Duodenal mucosa (tissue), 2 donors: ENCODE measurements at regions not wholly inside any gene's neighbourhood (a gene's known extent, or its start where the extent isn't known, plus 50 kb on each side); places are given as distances from the start of the nearest gene placed in this dataset.
"Not testable (repeated sequence)": the region's sequence is repeated elsewhere in the genome, so short reads cannot be mapped to it uniquely, and the experiment has no call there.

Experiments
- H3K27ac ChIP-seq: one replicate; pipeline ENCODE4 v1.7.0; 2013; ENCODE audit warnings: low read depth, low read length
- H3K27me3 ChIP-seq, 2 donors: one replicate each; pipeline ENCODE4 v1.7.0; 2013; ENCODE audit warnings: low read length in 2 of 2, control low read depth in 1 of 2; ENCODE audit not compliant: insufficient read depth in 2 of 2, control insufficient read depth in 1 of 2
- H3K36me3 ChIP-seq, 2 donors: one replicate each; pipeline ENCODE4 v1.7.0; 2013; ENCODE audit warnings: low read length in 2 of 2, control low read depth in 1 of 2; ENCODE audit not compliant: insufficient read depth in 2 of 2, control insufficient read depth in 1 of 2
- H3K4me1 ChIP-seq, 2 donors: one replicate each; pipeline ENCODE4 v1.7.0; 2013; ENCODE audit warnings: low read length in 2 of 2, control low read depth in 1 of 2; ENCODE audit not compliant: insufficient read depth in 2 of 2, control insufficient read depth in 1 of 2
- H3K4me3 ChIP-seq, 2 donors: one replicate each; pipeline ENCODE4 v1.7.0; 2013; ENCODE audit warnings: low read length in 2 of 2, low read depth in 1 of 2
- H3K9ac ChIP-seq, 2 donors: one replicate each; pipeline ENCODE4 v1.7.0; 2013; ENCODE audit warnings: low read length in 2 of 2, low read depth in 1 of 2
- H3K9me3 ChIP-seq, 2 donors: one replicate each; pipeline ENCODE4 v1.7.0; 2013; ENCODE audit warnings: low read length in 2 of 2, control low read depth in 1 of 2; ENCODE audit not compliant: control insufficient read depth in 1 of 2

GRCh38 chr17:68169165-68169821 lies 78.5 kb upstream of the AMZ2 start:
- not testable (repeated sequence) for H3K9me3 ChIP-seq, H3K9ac ChIP-seq, H3K4me1 ChIP-seq, H3K27me3 ChIP-seq, H3K27ac ChIP-seq, H3K36me3 ChIP-seq, H3K4me3 ChIP-seq

GRCh38 chr17:68169840-68170239 lies 78.0 kb upstream of the AMZ2 start:
- Histone ChIP-seq H3K4me1 (no peaks in the 10 kb centered on the region), H3K27me3 (no peaks in the 10 kb centered on the region), H3K27ac (no peak overlapping the region), H3K9ac (no peak overlapping the region), H3K9me3 (no peaks in the 10 kb centered on the region), H3K4me3 (no peak overlapping the region), H3K36me3 (no peaks in the 10 kb centered on the region)

- H3K27me3 ChIP-seq = no peaks in the 10 kb centered on the region
- H3K9ac ChIP-seq = no peak overlapping the region
- H3K27ac ChIP-seq = no peak overlapping the region
- H3K4me1 ChIP-seq = no peaks in the 10 kb centered on the region
- H3K9me3 ChIP-seq = no peaks in the 10 kb centered on the region
- H3K4me3 ChIP-seq = no peak overlapping the region
- H3K36me3 ChIP-seq = no peaks in the 10 kb centered on the region
Measured at GRCh38 chr17:68170246-68170645, 77.6 kb upstream of the AMZ2 start.

- no peaks in the 10 kb centered on the region for H3K36me3 ChIP-seq
- H3K4me3 ChIP-seq = no peak overlapping the region
- H3K27ac ChIP-seq = no peak overlapping the region
- no peaks in the 10 kb centered on the region for H3K27me3 ChIP-seq
- H3K9me3 ChIP-seq = no peaks in the 10 kb centered on the region
- no peak overlapping the region for H3K9ac ChIP-seq
- no peaks in the 10 kb centered on the region for H3K4me1 ChIP-seq
Measured at GRCh38 chr17:68172461-68172954, 75.3 kb upstream of the AMZ2 start.

- Histone ChIP-seq H3K4me3 (no peak overlapping the region), H3K9me3 (no peaks in the 10 kb centered on the region), H3K36me3 (no peaks in the 10 kb centered on the region), H3K27me3 (no peaks in the 10 kb centered on the region), H3K27ac (no peak overlapping the region), H3K9ac (no peak overlapping the region), H3K4me1 (no peaks in the 10 kb centered on the region)
Measured at GRCh38 chr17:68175416-68175815, 72.4 kb upstream of the AMZ2 start.

GRCh38 chr17:68175905-68176304 lies 71.9 kb upstream of the AMZ2 start:
- Histone ChIP-seq H3K4me3 (no peak overlapping the region), H3K27ac (no peak overlapping the region), H3K36me3 (no peaks in the 10 kb centered on the region), H3K9ac (no peak overlapping the region), H3K9me3 (no peaks in the 10 kb centered on the region), H3K4me1 (no peaks in the 10 kb centered on the region), H3K27me3 (no peaks in the 10 kb centered on the region)

GRCh38 chr17:68176718-68177117 lies 71.1 kb upstream of the AMZ2 start:
- H3K27ac ChIP-seq = no peak overlapping the region
- H3K36me3 ChIP-seq = no peaks in the 10 kb centered on the region
- no peaks in the 10 kb centered on the region for H3K27me3 ChIP-seq
- H3K4me1 ChIP-seq = no peaks in the 10 kb centered on the region
- no peaks in the 10 kb centered on the region for H3K9me3 ChIP-seq
- no peak overlapping the region for H3K4me3 ChIP-seq
- no peak overlapping the region for H3K9ac ChIP-seq

- Histone ChIP-seq H3K27me3 (no peaks in the 10 kb centered on the region), H3K9me3 (no peaks in the 10 kb centered on the region), H3K4me3 (no peak overlapping the region), H3K27ac (no peak overlapping the region), H3K36me3 (no peaks in the 10 kb centered on the region), H3K9ac (no peak overlapping the region), H3K4me1 (no peaks in the 10 kb centered on the region)
Measured at GRCh38 chr17:68178831-68179230, 69.0 kb upstream of the AMZ2 start.

- Histone ChIP-seq H3K4me3 (no peak overlapping the region), H3K4me1 (peaks cover 0 to under 1% of the 10 kb centered on the region in 2 donors), H3K9ac (no peak overlapping the region), H3K27ac (no peak overlapping the region), H3K36me3 (no peaks in the 10 kb centered on the region), H3K27me3 (no peaks in the 10 kb centered on the region), H3K9me3 (no peaks in the 10 kb centered on the region)
Measured at GRCh38 chr17:68179236-68179925, 68.5 kb upstream of the AMZ2 start.

GRCh38 chr17:68179926-68180285 lies 67.9 kb upstream of the AMZ2 start:
- no peak overlapping the region for H3K9ac ChIP-seq
- no peak overlapping the region for H3K27ac ChIP-seq
- H3K36me3 ChIP-seq = no peaks in the 10 kb centered on the region
- no peak overlapping the region for H3K4me3 ChIP-seq
- no peaks in the 10 kb centered on the region for H3K27me3 ChIP-seq
- H3K4me1 ChIP-seq = peaks cover 0 to 5% of the 10 kb centered on the region in 2 donors
- no peaks in the 10 kb centered on the region for H3K9me3 ChIP-seq
